Heart left ventricle (tissue), 16 donors: ENCODE measurements at regions not wholly inside any gene's neighbourhood (a gene's known extent, or its start where the extent isn't known, plus 50 kb on each side); places are given as distances from the start of the nearest gene placed in this dataset.

Experiments used
- ATAC-seq, 4 donors: fragments of 200-7000 bp; cut with Tn5 transposase; one replicate each; pipeline ENCODE4 v1.9.1; 2020 to 2022; ENCODE audit warnings: moderate library complexity in 4 of 4, mild to moderate bottlenecking in 3 of 4, moderate number of reproducible peaks in 1 of 4
- DNase-seq, 5 donors: peaks; one replicate each; pipeline ENCODE4 v3.0.0-alpha.2; 2020
- H3K27ac ChIP-seq, 12 donors: fragments of 200-600 bp; sonication (generic) in 4 of 12; one replicate each; pipeline versions ENCODE4 v1.5.0 to v1.8.0; 2016 to 2022; ENCODE audit warnings: mild to moderate bottlenecking in 2 of 12
- H3K27me3 ChIP-seq, 9 donors: fragments of 200-600 bp; sonication (generic) in 2 of 9; one replicate each; pipeline versions ENCODE4 v1.5.1 to v1.8.0; 2016 to 2022; ENCODE audit warnings: mild to moderate bottlenecking in 3 of 9
- H3K36me3 ChIP-seq, 9 donors: fragments of 200-600 bp; sonication (generic) in 2 of 9; one replicate each; pipeline versions ENCODE4 v1.5.0 to v1.8.0; 2018 to 2022; ENCODE audit warnings: mild to moderate bottlenecking in 2 of 9
- H3K4me1 ChIP-seq, 12 donors: fragments of 200-600 bp; sonication (generic) in 4 of 12; one replicate each; pipeline versions ENCODE4 v1.5.0 to v1.8.0; 2016 to 2022; ENCODE audit warnings: mild to moderate bottlenecking in 3 of 12
- H3K4me3 ChIP-seq, 12 donors: fragments of 200-600 bp; sonication (generic) in 4 of 12; one replicate each; pipeline versions ENCODE4 v1.5.0 to v1.8.0; 2017 to 2022; ENCODE audit warnings: mild to moderate bottlenecking in 9 of 12, moderate library complexity in 4 of 12
- H3K9me3 ChIP-seq, 12 donors: fragments of 200-600 bp; sonication (generic) in 4 of 12; one replicate each; pipeline versions ENCODE4 v1.5.0 to v1.8.0; 2016 to 2022; ENCODE audit warnings: mild to moderate bottlenecking in 1 of 12
- CTCF ChIP-seq, 12 donors: fragments of 200-600 bp; sonication (generic) in 4 of 12; IDR thresholded peaks; one replicate each; pipeline versions ENCODE4 v1.5.0 to v1.8.0; 2018 to 2022; ENCODE audit warnings: antibody characterized with exemption in 12 of 12, mild to moderate bottlenecking in 5 of 12
- POLR2A ChIP-seq, 2 donors: fragments of 450-650 bp; IDR thresholded peaks; one replicate each; pipeline ENCODE4 v1.6.1; 2017; ENCODE audit warnings: antibody characterized with exemption in 2 of 2, mild to moderate bottlenecking in 2 of 2, moderate library complexity in 2 of 2
- WGBS, 4 donors: extraction: QIAGEN DNeasy Blood & Tissue Kit in 2 of 4; methylation state at CpG; one replicate each; pipeline versions ENCODE4 v1.1.5 to v1.1.7; 2013 to 2018; 5-methylcytosine and 5-hydroxymethylcytosine counted together
- intact Hi-C, 10 donors: fragments of 100-400 bp; cut with DNase I; formaldehyde crosslinking; loops; one replicate each; pipeline versions ENCODE4 v1.11.1 to v1.14.2; 2022
- donor health status: ischemic (EF 13 %, LVEDD 7.1; RV severe dilation, severe dysfunction).
- donor health status: healthy with polysubstance abuse.
- donor health status: DM: no; HTN: yes; CAD: no.
- donor health status: DM: no; HTN: no; CAD: no.
- donor health status: ischemic (EF 25% LVEDD 6.9; RV normal size, moderate dysfunction).
- donor health status: ischemic (EF 25% LVEDD 5.7; RV mildly dilated, moderate dysfunction).
- donor health status: healthy.
- donor health status: DM: yes; HTN: yes; CAD: no.
- donor health status: ischemic (EF 35%, LVEDD 5.7; RV mildly dilated, moderate dysfunction).
- donor health status: nonischemic (EF 11% LVEDD 7.7; RV severe dilation, severe dysfunction).
- donor health status: DM: yes; HTN: yes; CAD: no.
- donor health status: PGD.
- donor health status: ischemic (EF 29% LVEDD 5.4; RV normal size, mild dysfunction).
- donor health status: nonischemic (EF 23%, LVEDD 6.1; RV moderate dilation, normal function).

GRCh38 chrX:46328133-46328532 lies 217.1 kb downstream of the ZNF674 start:
- Histone ChIP-seq H3K27ac (peak overlapping the region in 5 of 12 donors; percentile 55 to 83 (median 64)), H3K9me3 (no peaks in the 10 kb centered on the region), H3K4me3 (no peak overlapping the region), H3K36me3 (no peaks in the 10 kb centered on the region), H3K27me3 (peaks cover 0 to 16% (median 0%) of the 10 kb centered on the region in 9 donors), H3K4me1 (peaks cover 0 to 4% (median 0%) of the 10 kb centered on the region in 12 donors)
- DNase-seq (no peak), ATAC-seq (no peak)
- intact Hi-C loops = no loop called here
- TF ChIP-seq POLR2A (IDR thresholded peaks at IDR 0.05) = no peak
- 40 to 75% (median 56%) methylated on average over 1 of the region's 1 CpG for WGBS, 4 donors

- DNase-seq (peak in 3 of 5 donors; percentile 25 to 60 (median 27)), ATAC-seq (peak; percentile 53 to 86 (median 61))
- no peaks in the 10 kb centered on the region for H3K9me3 ChIP-seq
- H3K36me3 ChIP-seq = no peaks in the 10 kb centered on the region
- peaks cover 0 to 4% (median 0%) of the 10 kb centered on the region in 12 donors for H3K4me1 ChIP-seq
- TF ChIP-seq CTCF (IDR thresholded peaks at IDR 0.05) (no peak), POLR2A (IDR thresholded peaks at IDR 0.05) (no peak)
- peaks cover 0 to 16% (median 0%) of the 10 kb centered on the region in 9 donors for H3K27me3 ChIP-seq
- H3K4me3 ChIP-seq = peak overlapping the region in 8 of 12 donors; percentile 34 to 50 (median 38)
- intact Hi-C loops = no loop called here
- peak overlapping the region in 8 of 12 donors; percentile 4 to 83 (median 56) for H3K27ac ChIP-seq
- 23 to 33% (median 27%) methylated on average over 7 of the region's 7 CpGs for WGBS, 4 donors
Measured at GRCh38 chrX:46327566-46328115, 217.6 kb downstream of the ZNF674 start.

GRCh38 chrX:46326161-46326560 lies 219.1 kb downstream of the ZNF674 start:
- intact Hi-C loops = no loop called here
- Histone ChIP-seq H3K36me3 (no peaks in the 10 kb centered on the region), H3K4me3 (peak overlapping the region in 7 of 12 donors; percentile 35 to 50 (median 38)), H3K27ac (peak overlapping the region in 7 of 12 donors; percentile 9 to 83 (median 49)), H3K27me3 (peaks cover 0 to 28% (median 0%) of the 10 kb centered on the region in 9 donors), H3K4me1 (peaks cover 0 to 4% (median 0%) of the 10 kb centered on the region in 12 donors), H3K9me3 (no peaks in the 10 kb centered on the region)
- WGBS, 4 donors = 16 to 54% (median 36%) methylated on average over 3 of the region's 3 CpGs
- no peak for TF ChIP-seq POLR2A (IDR thresholded peaks at IDR 0.05)
- no peak for TF ChIP-seq CTCF (IDR thresholded peaks at IDR 0.05)
- DNase-seq (no peak), ATAC-seq (no peak)

GRCh38 chrX:46325312-46325877 lies 219.8 kb downstream of the ZNF674 start:
- DNase-seq = no peak
- intact Hi-C loops = no loop called here
- no peaks in the 10 kb centered on the region for H3K9me3 ChIP-seq
- peak overlapping the region in 3 of 12 donors; percentile 17 to 50 (median 38) for H3K4me3 ChIP-seq
- H3K27ac ChIP-seq = peak overlapping the region in 8 of 12 donors; percentile 38 to 83 (median 57)
- H3K27me3 ChIP-seq = peaks cover 0 to 34% (median 0%) of the 10 kb centered on the region in 9 donors
- H3K4me1 ChIP-seq = peaks cover 0 to 4% (median 0%) of the 10 kb centered on the region in 12 donors
- TF ChIP-seq CTCF (IDR thresholded peaks at IDR 0.05) = no peak
- no peak for TF ChIP-seq POLR2A (IDR thresholded peaks at IDR 0.05)
- peak in 2 of 4 donors; percentile 56 to 79 for ATAC-seq
- no peaks in the 10 kb centered on the region for H3K36me3 ChIP-seq
- 27 to 38% (median 35%) methylated on average over 4 to 5 of the region's 5 CpGs for WGBS, 4 donors
